ENCODE measurements at regions not wholly inside any gene's neighbourhood (a gene's known extent, or its start where the extent isn't known, plus 50 kb on each side); places are given as distances from the start of the nearest gene placed in this dataset.
"Not testable (repeated sequence)": the region's sequence is repeated elsewhere in the genome, so short reads cannot be mapped to it uniquely, and the experiment has no call there.

DNA sequence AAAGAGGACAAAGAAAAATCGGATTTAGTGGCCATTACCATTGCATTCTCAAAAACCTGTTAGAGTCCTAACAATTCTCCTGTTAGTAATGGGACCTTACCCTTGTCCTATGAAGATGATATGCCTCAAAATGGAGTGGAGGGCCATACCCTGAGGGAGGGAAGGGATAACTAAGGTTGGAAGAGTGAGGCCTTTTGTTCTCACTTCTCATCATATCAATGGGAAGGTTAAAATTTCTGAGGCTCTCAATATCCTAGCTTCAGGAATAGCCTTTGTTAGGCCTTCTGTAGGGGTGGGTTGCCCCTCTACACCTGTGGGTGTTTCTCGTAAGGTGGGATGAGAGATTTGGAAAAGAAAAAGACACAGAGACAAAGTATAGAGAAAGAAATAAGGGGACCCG, 109.4 kb upstream of the SGIP1 start:
- not testable (repeated sequence) for H4K20me1 ChIP-seq (ENCODE audit: insufficient read depth, low read length); H3K27me3 ChIP-seq (ENCODE audit: insufficient read depth, low read length); H3K9me3 ChIP-seq (ENCODE audit: low read length); H3K79me2 ChIP-seq (ENCODE audit: insufficient read depth, low read length); H3K4me3 ChIP-seq (ENCODE audit: low read depth, low read length, poor library complexity, severe bottlenecking); H2AFZ ChIP-seq (ENCODE audit: low read length); H3K9ac ChIP-seq (ENCODE audit: low read length); H3K27ac ChIP-seq (ENCODE audit: low read depth, low read length, poor library complexity, severe bottlenecking); H3K9me2 ChIP-seq (ENCODE audit: low read depth, low read length); H3F3A ChIP-seq (ENCODE audit: insufficient read depth, low read length); H3K36me3 ChIP-seq (ENCODE audit: insufficient read depth, low read length); H3K4me2 ChIP-seq (ENCODE audit: low read length)
- peaks cover 11% of the 10 kb centered on the region for H3K4me1 ChIP-seq (ENCODE audit: insufficient read depth, low read length, severe bottlenecking)

DNA sequence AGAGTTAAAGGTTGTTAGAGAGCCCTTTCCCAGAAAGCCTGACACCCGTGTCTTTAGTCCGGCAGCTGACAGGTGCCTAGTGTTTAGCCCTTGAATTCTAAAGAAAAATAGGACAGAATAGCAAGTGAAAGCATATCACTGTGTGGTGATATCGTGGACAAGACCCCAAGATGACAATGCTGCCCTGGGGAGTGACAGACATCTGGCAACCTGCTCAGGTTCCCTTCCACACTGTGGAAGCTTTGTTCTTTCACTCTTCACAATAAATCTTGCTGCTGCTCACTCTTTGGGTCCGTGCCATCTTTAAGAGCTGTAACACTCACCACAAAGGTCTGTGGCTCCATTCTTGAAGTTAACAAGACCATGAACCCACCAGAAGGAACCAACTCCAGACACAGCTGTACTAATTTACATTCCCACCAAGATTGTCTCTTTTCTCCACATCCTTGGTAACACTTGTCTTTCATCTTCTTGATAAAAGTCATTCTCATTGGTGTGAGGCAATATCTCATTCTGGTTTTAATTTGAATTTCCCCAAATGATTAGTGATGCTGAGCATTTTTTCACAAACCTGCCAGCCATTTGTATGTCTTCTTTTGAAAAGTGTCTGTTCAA, 107.6 kb upstream of the SGIP1 start:
- no peaks in the 10 kb centered on the region for H3K27me3 ChIP-seq (ENCODE audit: insufficient read depth, low read length)
- H3K9ac ChIP-seq (ENCODE audit: low read length), result no peak overlapping the region; the same call in 1 of the 2 replicates
- no peaks in the 10 kb centered on the region for H4K20me1 ChIP-seq (ENCODE audit: insufficient read depth, low read length)
- H3K79me2 ChIP-seq (ENCODE audit: insufficient read depth, low read length), result no peaks in the 10 kb centered on the region
- peaks cover 14% of the 10 kb centered on the region; the same call in 1 of the 2 replicates for H3K9me3 ChIP-seq (ENCODE audit: low read length)
- H3K4me3 ChIP-seq (ENCODE audit: low read depth, low read length, poor library complexity, severe bottlenecking), result peak overlapping the region; percentile 21
- no peaks in the 10 kb centered on the region for H3K9me2 ChIP-seq (ENCODE audit: low read depth, low read length)
- no peak overlapping the region for H2AFZ ChIP-seq (ENCODE audit: low read length)
- no peaks in the 10 kb centered on the region; the same call in 1 of the 2 replicates for H3K36me3 ChIP-seq (ENCODE audit: insufficient read depth, low read length)
- H3F3A ChIP-seq (ENCODE audit: insufficient read depth, low read length), result no peaks in the 10 kb centered on the region
- peak overlapping the region; percentile 47 for H3K4me2 ChIP-seq (ENCODE audit: low read length)
- TF ChIP-seq, protein P1, sequence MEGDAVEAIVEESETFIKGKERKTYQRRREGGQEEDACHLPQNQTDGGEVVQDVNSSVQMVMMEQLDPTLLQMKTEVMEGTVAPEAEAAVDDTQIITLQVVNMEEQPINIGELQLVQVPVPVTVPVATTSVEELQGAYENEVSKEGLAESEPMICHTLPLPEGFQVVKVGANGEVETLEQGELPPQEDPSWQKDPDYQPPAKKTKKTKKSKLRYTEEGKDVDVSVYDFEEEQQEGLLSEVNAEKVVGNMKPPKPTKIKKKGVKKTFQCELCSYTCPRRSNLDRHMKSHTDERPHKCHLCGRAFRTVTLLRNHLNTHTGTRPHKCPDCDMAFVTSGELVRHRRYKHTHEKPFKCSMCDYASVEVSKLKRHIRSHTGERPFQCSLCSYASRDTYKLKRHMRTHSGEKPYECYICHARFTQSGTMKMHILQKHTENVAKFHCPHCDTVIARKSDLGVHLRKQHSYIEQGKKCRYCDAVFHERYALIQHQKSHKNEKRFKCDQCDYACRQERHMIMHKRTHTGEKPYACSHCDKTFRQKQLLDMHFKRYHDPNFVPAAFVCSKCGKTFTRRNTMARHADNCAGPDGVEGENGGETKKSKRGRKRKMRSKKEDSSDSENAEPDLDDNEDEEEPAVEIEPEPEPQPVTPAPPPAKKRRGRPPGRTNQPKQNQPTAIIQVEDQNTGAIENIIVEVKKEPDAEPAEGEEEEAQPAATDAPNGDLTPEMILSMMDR (IDR thresholded peaks at IDR 0.05; ENCODE audit: low read length), result no peak
- TF ChIP-seq EZH2 (IDR thresholded peaks at IDR 0.05; ENCODE audit: borderline replicate concordance, low read length), result no peak
- no peak overlapping the region for H3K27ac ChIP-seq (ENCODE audit: low read depth, low read length, poor library complexity, severe bottlenecking)
- H3K4me1 ChIP-seq (ENCODE audit: insufficient read depth, low read length, severe bottlenecking), result peaks cover 11% of the 10 kb centered on the region

DNA sequence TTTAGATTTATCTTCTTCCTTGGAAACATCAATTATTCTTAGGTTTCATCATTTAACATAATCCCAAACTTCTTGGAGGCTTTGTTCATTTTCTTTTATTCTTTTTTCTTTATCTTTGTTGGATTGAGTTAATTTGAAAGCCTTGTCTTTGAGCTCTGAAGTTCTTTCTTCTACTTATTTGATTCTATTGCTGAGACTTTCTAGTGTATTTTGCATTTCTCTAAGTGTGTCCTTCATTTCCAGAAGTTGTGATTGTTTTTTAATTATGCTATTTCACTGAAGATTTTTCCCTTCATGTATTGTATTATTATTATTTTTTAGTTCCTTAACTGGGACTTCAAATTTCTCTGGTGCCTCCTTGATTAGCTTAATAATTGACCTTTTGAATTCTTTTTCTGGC, 103.1 kb upstream of the SGIP1 start:
- not testable (repeated sequence) for H3K36me3 ChIP-seq (ENCODE audit: insufficient read depth, low read length); H3K4me3 ChIP-seq (ENCODE audit: low read depth, low read length, poor library complexity, severe bottlenecking); H3K79me2 ChIP-seq (ENCODE audit: insufficient read depth, low read length); H3K4me2 ChIP-seq (ENCODE audit: low read length); H3K27me3 ChIP-seq (ENCODE audit: insufficient read depth, low read length); H2AFZ ChIP-seq (ENCODE audit: low read length); H4K20me1 ChIP-seq (ENCODE audit: insufficient read depth, low read length); H3K4me1 ChIP-seq (ENCODE audit: insufficient read depth, low read length, severe bottlenecking); H3F3A ChIP-seq (ENCODE audit: insufficient read depth, low read length); H3K27ac ChIP-seq (ENCODE audit: low read depth, low read length, poor library complexity, severe bottlenecking); H3K9ac ChIP-seq (ENCODE audit: low read length); H3K9me2 ChIP-seq (ENCODE audit: low read depth, low read length)
- peaks cover 15% of the 10 kb centered on the region for H3K9me3 ChIP-seq (ENCODE audit: low read length)

DNA sequence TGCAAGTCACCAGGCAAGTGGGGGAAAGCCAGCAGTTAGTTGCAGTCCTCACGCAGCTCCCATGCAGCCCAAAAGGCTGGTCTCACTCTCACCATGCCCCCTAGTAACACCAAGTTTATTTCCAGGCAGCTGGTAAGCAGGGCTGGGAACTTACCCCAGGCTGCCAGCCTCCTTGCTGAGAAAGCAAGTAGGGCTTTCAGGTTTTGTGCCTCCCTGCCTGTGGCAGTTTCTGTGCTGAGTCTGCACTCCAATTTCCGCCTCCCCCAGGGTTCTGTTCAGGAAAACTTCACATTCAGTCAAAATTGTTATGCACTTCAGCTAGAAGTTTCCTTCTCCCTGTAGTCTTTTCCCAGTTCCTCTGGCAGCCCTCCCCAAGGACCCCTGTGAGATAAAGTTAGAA, 102.0 kb upstream of the SGIP1 start:
- H3K79me2 ChIP-seq (ENCODE audit: insufficient read depth, low read length), result no peaks in the 10 kb centered on the region
- H3K4me3 ChIP-seq (ENCODE audit: low read depth, low read length, poor library complexity, severe bottlenecking), result no peak overlapping the region
- H3K27ac ChIP-seq (ENCODE audit: low read depth, low read length, poor library complexity, severe bottlenecking), result no peak overlapping the region
- peaks cover 12% of the 10 kb centered on the region for H3K4me1 ChIP-seq (ENCODE audit: insufficient read depth, low read length, severe bottlenecking)
- no peaks in the 10 kb centered on the region for H3K27me3 ChIP-seq (ENCODE audit: insufficient read depth, low read length)
- no peaks in the 10 kb centered on the region for H3F3A ChIP-seq (ENCODE audit: insufficient read depth, low read length)
- H3K9me3 ChIP-seq (ENCODE audit: low read length), result peaks cover 15% of the 10 kb centered on the region
- H4K20me1 ChIP-seq (ENCODE audit: insufficient read depth, low read length), result no peaks in the 10 kb centered on the region
- H2AFZ ChIP-seq (ENCODE audit: low read length), result no peak overlapping the region
- H3K4me2 ChIP-seq (ENCODE audit: low read length), result no peak overlapping the region
- no peak overlapping the region for H3K9ac ChIP-seq (ENCODE audit: low read length)
- TF ChIP-seq, protein P1 (IDR thresholded peaks at IDR 0.05; ENCODE audit: low read length), result no peak
- no peaks in the 10 kb centered on the region for H3K9me2 ChIP-seq (ENCODE audit: low read depth, low read length)
- H3K36me3 ChIP-seq (ENCODE audit: insufficient read depth, low read length), result no peaks in the 10 kb centered on the region

Data from OCI-LY1 (cell line).